Stomach (tissue), 8 donors: ENCODE measurements at regions not wholly inside any gene's neighbourhood (a gene's known extent, or its start where the extent isn't known, plus 50 kb on each side); places are given as distances from the start of the nearest gene placed in this dataset.

Experiments
- DNase-seq, 2 donors: peaks; one replicate each; pipeline versions ENCODE4 v3.0.0 to v3.0.0-alpha.2; 2013 to 2019
- H3K27ac ChIP-seq, 5 donors: fragments of 200-600 bp in 4 of 5; sonication (generic) in 4 of 5; one replicate each; pipeline ENCODE4 v1.5.1; 2013 to 2019; ENCODE audit warnings: mild to moderate bottlenecking in 1 of 5, moderate library complexity in 1 of 5
- H3K27me3 ChIP-seq, 3 donors: fragments of 200-600 bp; sonication (generic); one replicate each; pipeline ENCODE4 v1.5.1; 2017 to 2019; ENCODE audit warnings: mixed run types in 1 of 3
- H3K36me3 ChIP-seq, 4 donors: fragments of 200-600 bp; sonication (generic); 1 replicate in 3 of 4; 2 replicates in 1 of 4; pipeline ENCODE4 v1.5.1; 2016 to 2019
- H3K4me1 ChIP-seq, 4 donors: fragments of 200-600 bp; sonication (generic); one replicate each; pipeline ENCODE4 v1.5.1; 2016 to 2019
- H3K4me3 ChIP-seq, 4 donors: fragments of 200-600 bp; sonication (generic) in 3 of 4; one replicate each; pipeline ENCODE4 v1.5.1; 2016 to 2019; ENCODE audit warnings: mild to moderate bottlenecking in 1 of 4
- H3K9me3 ChIP-seq, 4 donors: fragments of 200-600 bp; sonication (generic); one replicate each; pipeline ENCODE4 v1.5.1; 2016 to 2019
- EP300 ChIP-seq: sonication (generic); formaldehyde crosslinking; IDR thresholded peaks from one replicate; pipeline ENCODE4 v1.6.1; 2017; ENCODE audit warnings: antibody characterized with exemption
- POLR2A ChIP-seq, 4 donors: fragments of 450-650 bp; IDR thresholded peaks; one replicate each; pipeline ENCODE4 v1.6.1; 2016; ENCODE audit warnings: antibody characterized with exemption in 4 of 4, control low read depth in 2 of 4, mild to moderate bottlenecking in 1 of 4, moderate library complexity in 1 of 4
- POLR2AphosphoS5 ChIP-seq, 3 donors: sonication (generic); formaldehyde crosslinking; IDR thresholded peaks; one replicate each; pipeline ENCODE4 v1.6.1; 2016; ENCODE audit warnings: antibody characterized with exemption in 3 of 3
- WGBS, 5 donors: extraction: QIAGEN DNeasy Blood & Tissue Kit in 3 of 5; methylation state at CpG; one replicate each; pipeline versions ENCODE4 v1.1.5 to v1.1.7; 2013 to 2018; 5-methylcytosine and 5-hydroxymethylcytosine counted together
- intact Hi-C: fragments of 100-400 bp; cut with DNase I; formaldehyde crosslinking; loops from one replicate; pipeline ENCODE4 v1.15.1; 2023; ENCODE audit warnings: low total_unique reads
- TF ChIP-seq, protein P1 (sequence below), 7 experiments: fragments of 450-650 bp in 4 of 7; fragments of 200-600 bp in 3 of 7; sonication (generic) in 3 of 7; IDR thresholded peaks; one replicate each; pipeline ENCODE4 v1.5.1; 2016 to 2019; ENCODE audit warnings: antibody characterized with exemption in 7 of 7, control low read depth in 2 of 7, mild to moderate bottlenecking in 1 of 7
- donor health status: healthy with polysubstance abuse.
- donor health status: Bipolar disorder and iron deficiency.
- donor health status: healthy.

DNA sequence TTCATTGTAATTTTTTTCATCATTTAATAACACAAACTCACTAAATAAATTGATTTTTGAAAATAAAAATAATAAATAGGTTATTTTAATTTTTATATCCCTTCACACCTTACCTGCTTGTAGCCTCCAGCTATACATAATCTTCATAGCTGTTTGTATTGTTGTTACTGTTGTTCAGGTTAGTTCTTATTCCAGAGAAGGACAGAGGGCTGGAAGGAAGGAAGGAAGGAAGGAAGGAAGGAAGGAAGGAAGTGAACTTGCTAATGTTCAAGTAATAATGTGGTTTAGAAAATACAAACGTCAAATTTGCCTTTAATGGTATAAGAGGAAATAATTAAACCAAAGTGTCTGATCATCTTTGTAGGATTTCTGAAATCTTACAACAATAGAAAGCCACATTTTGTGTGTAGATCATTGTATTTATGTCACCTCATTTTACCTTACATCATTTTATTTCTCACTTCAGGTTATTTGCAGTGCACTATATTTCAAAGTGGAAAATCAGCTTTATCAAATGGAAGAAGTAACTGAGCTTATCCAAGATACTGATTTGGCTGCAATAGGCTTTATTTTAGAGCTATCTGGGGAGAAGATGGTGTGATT is 660.0 kb upstream of the CCDC54 start:
- 50 to 78% (median 71%) methylated on average over 1 of the region's 1 CpG for WGBS, 5 donors

DNA sequence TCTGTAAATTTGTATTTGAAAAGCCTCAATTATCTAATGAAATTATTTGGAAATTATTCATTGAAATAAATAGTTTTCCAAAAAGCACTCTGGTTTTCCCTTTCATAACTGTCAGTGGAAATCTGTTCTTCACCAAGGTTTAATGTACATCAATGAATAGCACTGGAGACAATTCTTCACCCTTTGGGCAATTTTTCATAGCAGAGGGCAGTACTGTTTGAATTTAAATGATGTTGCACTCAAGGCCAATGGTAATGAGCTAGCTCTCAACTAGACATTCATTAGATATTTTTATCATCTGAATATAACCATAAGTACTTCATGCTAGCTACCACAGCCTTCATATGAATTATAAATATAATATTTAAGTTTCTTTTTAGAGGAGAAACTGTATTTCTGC is 658.2 kb upstream of the CCDC54 start:
- intact Hi-C loops: no loop called here
- Histone ChIP-seq H3K27me3 (no peaks in the 10 kb centered on the region), H3K4me1 (no peaks in the 10 kb centered on the region), H3K36me3 (no peaks in the 10 kb centered on the region), H3K4me3 (no peak overlapping the region), H3K9me3 (peaks cover 0 to 11% (median 7%) of the 10 kb centered on the region in 4 donors), H3K27ac (no peak overlapping the region)
- TF ChIP-seq EP300 (no peak), POLR2AphosphoS5 (IDR thresholded peaks at IDR 0.05) (no peak), POLR2A (IDR thresholded peaks at IDR 0.05) (no peak)
- TF ChIP-seq, protein P1, sequence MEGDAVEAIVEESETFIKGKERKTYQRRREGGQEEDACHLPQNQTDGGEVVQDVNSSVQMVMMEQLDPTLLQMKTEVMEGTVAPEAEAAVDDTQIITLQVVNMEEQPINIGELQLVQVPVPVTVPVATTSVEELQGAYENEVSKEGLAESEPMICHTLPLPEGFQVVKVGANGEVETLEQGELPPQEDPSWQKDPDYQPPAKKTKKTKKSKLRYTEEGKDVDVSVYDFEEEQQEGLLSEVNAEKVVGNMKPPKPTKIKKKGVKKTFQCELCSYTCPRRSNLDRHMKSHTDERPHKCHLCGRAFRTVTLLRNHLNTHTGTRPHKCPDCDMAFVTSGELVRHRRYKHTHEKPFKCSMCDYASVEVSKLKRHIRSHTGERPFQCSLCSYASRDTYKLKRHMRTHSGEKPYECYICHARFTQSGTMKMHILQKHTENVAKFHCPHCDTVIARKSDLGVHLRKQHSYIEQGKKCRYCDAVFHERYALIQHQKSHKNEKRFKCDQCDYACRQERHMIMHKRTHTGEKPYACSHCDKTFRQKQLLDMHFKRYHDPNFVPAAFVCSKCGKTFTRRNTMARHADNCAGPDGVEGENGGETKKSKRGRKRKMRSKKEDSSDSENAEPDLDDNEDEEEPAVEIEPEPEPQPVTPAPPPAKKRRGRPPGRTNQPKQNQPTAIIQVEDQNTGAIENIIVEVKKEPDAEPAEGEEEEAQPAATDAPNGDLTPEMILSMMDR (IDR thresholded peaks at IDR 0.05): no peak
- no peak for DNase-seq

More for the DNA sequence above, 660.0 kb upstream of the CCDC54 start:
- intact Hi-C loops: no loop called here
- Histone ChIP-seq H3K4me1 (no peaks in the 10 kb centered on the region), H3K27ac (no peak overlapping the region), H3K36me3 (no peaks in the 10 kb centered on the region), H3K9me3 (peaks cover 0 to 11% (median 7%) of the 10 kb centered on the region in 4 donors), H3K4me3 (no peak overlapping the region), H3K27me3 (no peaks in the 10 kb centered on the region)
- no peak for DNase-seq
- TF ChIP-seq, protein P1 (IDR thresholded peaks at IDR 0.05): no peak
- TF ChIP-seq POLR2AphosphoS5 (IDR thresholded peaks at IDR 0.05) (no peak), EP300 (no peak), POLR2A (IDR thresholded peaks at IDR 0.05) (no peak)

DNA sequence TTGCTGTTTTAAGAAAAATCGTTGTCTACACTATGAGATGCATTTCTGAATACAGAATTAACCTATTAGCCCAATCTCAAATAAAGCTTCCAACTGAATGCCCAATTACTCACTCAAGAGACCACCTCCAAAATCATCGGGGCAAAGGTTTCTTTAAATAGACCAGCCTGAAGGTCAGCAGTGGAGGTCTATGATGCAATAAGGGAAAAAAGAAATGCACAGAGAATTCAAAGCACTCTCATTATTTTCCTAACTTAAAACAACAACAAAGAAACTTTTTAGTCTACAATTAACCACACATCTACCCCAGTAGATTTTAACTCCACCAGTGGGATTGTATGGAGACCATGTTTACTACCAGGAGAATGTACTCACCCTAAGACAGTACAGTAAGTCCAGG is 657.7 kb upstream of the CCDC54 start:
- Histone ChIP-seq H3K27ac (no peak overlapping the region), H3K9me3 (peaks cover 0 to 11% (median 7%) of the 10 kb centered on the region in 4 donors), H3K27me3 (no peaks in the 10 kb centered on the region), H3K4me3 (no peak overlapping the region), H3K36me3 (no peaks in the 10 kb centered on the region), H3K4me1 (no peaks in the 10 kb centered on the region)
- TF ChIP-seq POLR2A (IDR thresholded peaks at IDR 0.05): no peak
- TF ChIP-seq EP300: no peak
- TF ChIP-seq POLR2AphosphoS5 (IDR thresholded peaks at IDR 0.05): no peak
- TF ChIP-seq, protein P1 (IDR thresholded peaks at IDR 0.05): no peak
- 64 to 84% (median 76%) methylated on average over 2 of the region's 2 CpGs for WGBS, 5 donors
- intact Hi-C loops: no loop called here
- DNase-seq: no peak

DNA sequence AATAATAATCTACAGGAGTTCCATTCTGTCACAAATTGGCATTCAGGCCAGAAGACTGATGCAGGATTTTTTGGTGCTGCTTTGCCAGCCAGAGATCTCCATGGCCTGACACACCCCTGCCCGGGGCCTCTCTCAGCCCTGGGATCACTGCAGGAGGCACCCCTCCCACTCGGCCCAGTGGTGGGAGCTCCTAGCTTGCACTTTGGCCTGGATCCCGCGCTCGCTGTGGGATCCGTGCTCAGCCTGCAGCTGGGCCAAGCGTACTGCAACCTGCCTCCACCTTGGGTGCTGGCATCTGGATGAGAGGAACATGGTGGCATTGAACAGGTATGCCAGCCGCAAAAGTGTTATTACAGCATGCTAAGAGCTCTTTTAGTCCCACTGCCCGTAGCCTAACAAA is 656.7 kb upstream of the CCDC54 start:
- Histone ChIP-seq H3K36me3 (no peaks in the 10 kb centered on the region), H3K4me3 (no peak overlapping the region), H3K4me1 (no peaks in the 10 kb centered on the region), H3K9me3 (peaks cover 0 to 11% (median 7%) of the 10 kb centered on the region in 4 donors), H3K27ac (no peak overlapping the region), H3K27me3 (no peaks in the 10 kb centered on the region)
- no peak for DNase-seq
- TF ChIP-seq EP300: no peak
- no peak for TF ChIP-seq POLR2AphosphoS5 (IDR thresholded peaks at IDR 0.05)
- no peak for TF ChIP-seq POLR2A (IDR thresholded peaks at IDR 0.05)
- TF ChIP-seq, protein P1 (IDR thresholded peaks at IDR 0.05): no peak
- 90 to 100% (median 92%) methylated on average over 6 to 9 of the region's 9 CpGs for whole genome bisulfite sequencing, 5 donors
- intact Hi-C loops: no loop called here
